K562 (cell line): ENCODE measurements at regions not wholly inside any gene's neighbourhood (a gene's known extent, or its start where the extent isn't known, plus 50 kb on each side); places are given as distances from the start of the nearest gene placed in this dataset.
A peak's percentile ranks its signal among the peaks of the same experiment; 100 is the strongest.

Experiments
- BMI1 ChIP-seq: fragments of 150-350 bp; IDR thresholded peaks from 2 replicates; pipeline ENCODE4 v1.6.1; 2014; ENCODE audit warnings: low read length
- DPF2 ChIP-seq: fragments of 450-650 bp; IDR thresholded peaks from 2 replicates; pipeline ENCODE4 v1.6.1; 2016
- ESRRA ChIP-seq: fragments of 450-650 bp; IDR thresholded peaks from 2 replicates; pipeline ENCODE4 v1.6.1; 2014; ENCODE audit warnings: low read depth, mild to moderate bottlenecking, moderate library complexity, borderline replicate concordance
- HDAC8 ChIP-seq: fragments of 450-650 bp; IDR thresholded peaks from 2 replicates; pipeline ENCODE4 v1.6.1; 2016; ENCODE audit warnings: mild to moderate bottlenecking, missing genetic modification characterization, moderate library complexity, missing compliant biosample characterization
- HNRNPL ChIP-seq: fragments of 200-400 bp; formaldehyde crosslinking; IDR thresholded peaks from 2 replicates; pipeline ENCODE4 v1.6.1; 2017; ENCODE audit warnings: low read depth, mild to moderate bottlenecking, low read length
- ILF3 ChIP-seq: fragments of 450-650 bp; IDR thresholded peaks from 2 replicates; pipeline ENCODE4 v1.6.1; 2018; ENCODE audit warnings: antibody characterized with exemption, mild to moderate bottlenecking, moderate library complexity, borderline replicate concordance
- MYC ChIP-seq, 2 experiments: fragments of 250-450 bp in 1 of 2; sonication (Bioruptor Pico) in 1 of 2; IDR thresholded peaks; 2 replicates each; pipeline versions ENCODE4 v1.5.1 to v1.6.1; 2012 to 2021; ENCODE audit warnings: low read depth in 2 of 2, borderline replicate concordance in 1 of 2, improper control_type of control experiment in 1 of 2, low read length in 1 of 2, mild to moderate bottlenecking in 1 of 2, moderate library complexity in 1 of 2
- NFE2 ChIP-seq: IDR thresholded peaks from 2 replicates; pipeline ENCODE4 v1.6.1; 2014; ENCODE audit warnings: antibody characterized with exemption, low read depth
- NR1H2 ChIP-seq: sonication (generic); formaldehyde crosslinking; IDR thresholded peaks from 2 replicates; pipeline ENCODE4 v1.4.0; 2020; ENCODE audit warnings: mild to moderate bottlenecking, missing genetic modification reagents
- POLR2H ChIP-seq: IDR thresholded peaks from 2 replicates; pipeline ENCODE4 v1.6.1; 2016; ENCODE audit warnings: missing genetic modification characterization, low read depth, mild to moderate bottlenecking, control low read depth, missing compliant biosample characterization, moderate library complexity
- RBBP5 ChIP-seq: fragments of 200-600 bp; sonication (generic); IDR thresholded peaks from 2 replicates; pipeline ENCODE4 v1.6.1; 2012; ENCODE audit warnings: borderline replicate concordance, mild to moderate bottlenecking, low read length, control low read depth, inconsistent platforms; ENCODE audit not compliant: insufficient read depth, poor library complexity, severe bottlenecking
- RHOXF2B ChIP-seq: fragments of 250-450 bp; sonication (Bioruptor Pico); conservative IDR thresholded peaks from 2 replicates; pipeline ENCODE4 v1.5.1; 2021
- SRSF7 ChIP-seq: fragments of 200-400 bp; formaldehyde crosslinking; optimal IDR thresholded peaks from 2 replicates; pipeline ENCODE3; 2017; ENCODE audit warnings: mild to moderate bottlenecking, low read depth, low read length
- ZNF175 ChIP-seq: fragments of 200-800 bp; sonication (Bioruptor generic); IDR thresholded peaks from 2 replicates; pipeline ENCODE4 v1.6.1; 2016; ENCODE audit warnings: low read depth, mild to moderate bottlenecking, missing genetic modification characterization, missing compliant biosample characterization
- ZNF518B ChIP-seq: fragments of 250-450 bp; sonication (Bioruptor Pico); IDR thresholded peaks from 2 replicates; pipeline ENCODE4 v1.5.0; 2021; ENCODE audit warnings: mild to moderate bottlenecking, moderate library complexity
- ZNF699 ChIP-seq: fragments of 250-450 bp; sonication (Bioruptor Pico); IDR thresholded peaks from 2 replicates; pipeline ENCODE4 v1.8.0; 2021; ENCODE audit warnings: mild to moderate bottlenecking, moderate library complexity; ENCODE audit not compliant: insufficient replicate concordance
- ZNF707 ChIP-seq: fragments of 250-450 bp; sonication (Bioruptor Pico); conservative IDR thresholded peaks from 2 replicates; pipeline ENCODE4 v1.8.0; 2022; ENCODE audit warnings: inconsistent platforms, mild to moderate bottlenecking, moderate library complexity
- TF ChIP-seq, protein P1 (sequence below): fragments of 450-650 bp; IDR thresholded peaks from 2 replicates; pipeline ENCODE4 v1.6.1; 2017; ENCODE audit warnings: mild to moderate bottlenecking, moderate library complexity
- TF ChIP-seq, protein P2 (sequence below): fragments of 450-650 bp; IDR thresholded peaks from 2 replicates; pipeline ENCODE4 v1.6.1; 2014; ENCODE audit warnings: low read depth, mild to moderate bottlenecking, moderate library complexity, borderline replicate concordance
- TF ChIP-seq, protein P3 (sequence below), 2 experiments: fragments of 450-650 bp in 1 of 2; sonication (generic) in 1 of 2; formaldehyde crosslinking in 1 of 2; IDR thresholded peaks in 1 of 2; conservative IDR thresholded peaks in 1 of 2; 2 replicates each; pipeline versions ENCODE4 v1.6.1 to v1.8.1; 2016 to 2023; ENCODE audit warnings: mild to moderate bottlenecking in 2 of 2, moderate library complexity in 2 of 2, inconsistent platforms in 1 of 2, missing genetic modification reagents in 1 of 2

- TF ChIP-seq ESRRA (peak; percentile 54; the same call in 1 of the 2 replicates), MYC (IDR thresholded peaks at IDR 0.05; ENCODE audit: low read depth, low read length) (peak; percentile 71), MYC (CRISPR knock-in tag; IDR thresholded peaks at IDR 0.05; ENCODE audit: borderline replicate concordance, low read depth) (no peak; the same call in 1 of the 2 replicates), ZNF707 (CRISPR knock-in tag) (no peak), HNRNPL (no peak), ZNF175 (CRISPR knock-in tag) (peak; percentile 62; the same call in 1 of the 2 replicates), ZNF699 (no peak), DPF2 (peak; percentile 94), ZNF518B (CRISPR knock-in tag) (no peak), HDAC8 (no peak), NR1H2 (CRISPR knock-in tag) (no peak), POLR2H (tag) (peak; percentile 57; the same call in 1 of the 2 replicates), NFE2 (peak; percentile 97), RHOXF2B (0 out of 2 replicates have a peak, but pooled peaks have one; percentile 47), SRSF7 (no peak), BMI1 (no peak), RBBP5 (peak; percentile 38), ILF3 (no peak)
- TF ChIP-seq, protein P1, sequence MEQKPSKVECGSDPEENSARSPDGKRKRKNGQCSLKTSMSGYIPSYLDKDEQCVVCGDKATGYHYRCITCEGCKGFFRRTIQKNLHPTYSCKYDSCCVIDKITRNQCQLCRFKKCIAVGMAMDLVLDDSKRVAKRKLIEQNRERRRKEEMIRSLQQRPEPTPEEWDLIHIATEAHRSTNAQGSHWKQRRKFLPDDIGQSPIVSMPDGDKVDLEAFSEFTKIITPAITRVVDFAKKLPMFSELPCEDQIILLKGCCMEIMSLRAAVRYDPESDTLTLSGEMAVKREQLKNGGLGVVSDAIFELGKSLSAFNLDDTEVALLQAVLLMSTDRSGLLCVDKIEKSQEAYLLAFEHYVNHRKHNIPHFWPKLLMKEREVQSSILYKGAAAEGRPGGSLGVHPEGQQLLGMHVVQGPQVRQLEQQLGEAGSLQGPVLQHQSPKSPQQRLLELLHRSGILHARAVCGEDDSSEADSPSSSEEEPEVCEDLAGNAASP, result no peak
- TF ChIP-seq, protein P2, sequence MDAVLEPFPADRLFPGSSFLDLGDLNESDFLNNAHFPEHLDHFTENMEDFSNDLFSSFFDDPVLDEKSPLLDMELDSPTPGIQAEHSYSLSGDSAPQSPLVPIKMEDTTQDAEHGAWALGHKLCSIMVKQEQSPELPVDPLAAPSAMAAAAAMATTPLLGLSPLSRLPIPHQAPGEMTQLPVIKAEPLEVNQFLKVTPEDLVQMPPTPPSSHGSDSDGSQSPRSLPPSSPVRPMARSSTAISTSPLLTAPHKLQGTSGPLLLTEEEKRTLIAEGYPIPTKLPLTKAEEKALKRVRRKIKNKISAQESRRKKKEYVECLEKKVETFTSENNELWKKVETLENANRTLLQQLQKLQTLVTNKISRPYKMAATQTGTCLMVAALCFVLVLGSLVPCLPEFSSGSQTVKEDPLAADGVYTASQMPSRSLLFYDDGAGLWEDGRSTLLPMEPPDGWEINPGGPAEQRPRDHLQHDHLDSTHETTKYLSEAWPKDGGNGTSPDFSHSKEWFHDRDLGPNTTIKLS, result peak; percentile 76; the same call in 1 of the 2 replicates
- TF ChIP-seq, protein P3, sequence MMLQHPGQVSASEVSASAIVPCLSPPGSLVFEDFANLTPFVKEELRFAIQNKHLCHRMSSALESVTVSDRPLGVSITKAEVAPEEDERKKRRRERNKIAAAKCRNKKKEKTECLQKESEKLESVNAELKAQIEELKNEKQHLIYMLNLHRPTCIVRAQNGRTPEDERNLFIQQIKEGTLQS (IDR thresholded peaks at IDR 0.05), result peak; percentile 57; the same call in 1 of the 2 replicates
- TF ChIP-seq, protein P3 (CRISPR knock-in tag; conservative IDR thresholded peaks at IDR 0.05), result no peak
Observed at GRCh38 chr6:15994814-15995459, 133.9 kb upstream of the MYLIP start (continued).
